GM19395 (cell line): ENCODE measurements at regions not wholly inside any gene's neighbourhood (a gene's known extent, or its start where the extent isn't known, plus 50 kb on each side); places are given as distances from the start of the nearest gene placed in this dataset.

Experiments
- ATAC-seq: cut with Tn5 transposase; IDR thresholded peaks from one replicate; pipeline ENCODE4 v1.9.1; 2021; ENCODE audit warnings: mild to moderate bottlenecking, moderate library complexity; ENCODE audit not compliant: unreplicated experiment

DNA sequence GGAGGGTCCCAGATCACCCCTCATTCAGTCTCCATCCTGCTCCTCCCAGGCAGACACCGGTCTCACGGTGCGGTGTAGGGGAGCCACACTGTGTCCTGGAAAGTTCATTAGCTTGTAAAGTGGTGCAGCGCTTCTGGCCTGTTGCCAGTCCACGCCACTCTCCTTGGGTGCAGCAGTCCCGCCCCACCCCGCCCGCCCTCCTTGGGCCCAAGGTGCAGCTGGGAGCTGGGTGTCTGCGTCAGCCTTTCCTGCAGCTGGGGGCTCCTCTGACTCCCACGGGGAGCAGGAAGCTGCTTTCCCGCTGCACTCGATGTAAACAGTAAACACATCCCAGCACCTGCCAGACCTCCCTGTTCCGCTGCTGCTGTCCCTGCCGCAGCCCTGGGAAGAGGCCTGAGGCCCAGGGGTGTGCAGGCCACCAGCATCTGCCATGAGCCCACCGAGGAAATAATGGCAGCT lies 53.8 kb upstream of the ASB18 start:
- ATAC-seq = no peak

DNA sequence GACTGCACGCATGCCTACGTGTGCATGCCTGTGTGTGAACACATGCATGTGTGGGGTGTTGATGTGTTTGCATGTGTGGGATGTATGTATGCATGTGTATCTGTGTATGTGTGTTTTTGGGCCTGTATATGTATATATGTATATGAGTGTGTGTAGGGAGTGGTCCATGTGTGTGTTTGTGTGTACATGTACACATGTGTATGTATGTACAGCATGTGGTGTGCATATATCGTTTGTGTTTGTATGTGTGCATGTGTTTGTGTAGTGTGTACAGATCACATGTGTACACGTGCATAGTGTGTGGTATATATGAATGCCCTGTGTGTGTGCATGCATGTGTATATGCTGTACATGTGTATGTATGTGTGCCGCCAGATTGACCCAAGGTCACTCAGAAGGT lies 54.2 kb upstream of the ASB18 start:
- no peak for ATAC-seq

DNA sequence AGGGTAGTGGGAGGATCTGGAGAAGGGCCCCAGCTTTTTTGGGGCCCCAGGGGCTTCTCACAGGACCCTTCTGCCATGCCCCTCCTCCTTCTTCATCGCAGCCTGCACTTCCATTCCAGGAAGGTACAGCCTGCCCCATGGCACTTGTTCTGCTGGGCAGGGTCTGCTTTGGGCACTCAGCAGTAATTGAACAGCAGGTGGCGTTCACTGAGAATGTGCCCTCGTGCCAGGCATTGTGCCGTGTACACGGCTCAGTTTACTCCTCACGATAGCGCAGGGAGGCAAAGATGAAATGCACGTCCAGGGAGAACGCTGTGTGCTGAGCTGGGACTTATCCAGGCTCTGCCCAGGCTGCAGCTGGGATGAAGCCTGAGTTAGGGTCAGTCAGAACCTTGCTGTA lies 54.8 kb upstream of the ASB18 start:
- no peak for ATAC-seq

DNA sequence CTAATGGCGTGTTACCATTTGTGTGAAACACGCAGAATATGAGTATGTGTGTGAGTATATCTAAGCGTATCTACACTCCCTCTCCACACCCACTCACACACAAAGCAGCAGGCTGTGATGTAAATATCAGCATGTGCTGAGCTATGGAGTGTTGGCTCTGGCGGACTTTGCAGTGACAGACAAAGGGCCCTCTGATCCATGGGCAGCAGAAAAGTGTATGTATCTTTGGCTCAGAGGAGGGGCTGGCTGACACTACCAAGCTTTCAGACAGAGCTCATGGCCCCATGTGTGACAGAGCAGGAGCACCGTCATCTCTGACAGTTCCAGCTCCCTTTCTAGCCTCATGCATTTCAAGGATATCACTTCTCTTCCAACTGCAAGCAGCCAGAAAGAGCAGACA lies 57.2 kb upstream of the ASB18 start:
- no peak for ATAC-seq

DNA sequence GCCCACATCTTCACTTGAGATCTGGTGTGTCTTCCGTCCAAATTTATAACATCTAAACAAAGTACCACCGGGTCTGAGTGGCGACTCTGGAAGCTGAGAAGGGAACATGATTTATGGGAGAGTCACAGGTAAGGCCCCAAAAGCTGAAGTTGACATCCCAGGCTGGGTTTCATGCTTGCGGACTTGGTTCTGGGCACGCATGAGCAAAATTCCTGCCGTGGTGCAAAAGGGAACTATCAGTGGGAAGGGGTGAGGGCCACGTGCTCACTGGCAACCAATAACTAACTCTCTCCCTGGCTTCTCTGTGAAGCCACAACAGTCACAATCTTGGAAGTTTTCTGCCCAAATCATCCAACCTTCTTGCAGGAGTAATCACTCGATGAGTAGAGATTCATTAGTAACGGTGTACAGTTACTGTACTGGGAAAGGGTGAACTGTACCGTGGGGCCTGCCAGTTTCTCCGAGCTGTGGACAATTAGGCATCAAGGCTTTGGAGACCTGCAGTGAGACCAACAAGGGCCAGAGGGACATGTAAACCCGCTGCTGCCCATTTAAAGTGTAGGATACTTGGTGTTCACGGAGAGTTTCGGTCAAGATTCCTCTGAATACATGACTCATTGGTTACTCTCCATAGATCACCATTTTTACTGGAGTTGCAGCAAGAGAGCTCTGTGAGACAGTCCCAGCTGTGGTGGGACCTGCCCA lies 69.4 kb upstream of the ASB18 start:
- no peak for ATAC-seq

DNA sequence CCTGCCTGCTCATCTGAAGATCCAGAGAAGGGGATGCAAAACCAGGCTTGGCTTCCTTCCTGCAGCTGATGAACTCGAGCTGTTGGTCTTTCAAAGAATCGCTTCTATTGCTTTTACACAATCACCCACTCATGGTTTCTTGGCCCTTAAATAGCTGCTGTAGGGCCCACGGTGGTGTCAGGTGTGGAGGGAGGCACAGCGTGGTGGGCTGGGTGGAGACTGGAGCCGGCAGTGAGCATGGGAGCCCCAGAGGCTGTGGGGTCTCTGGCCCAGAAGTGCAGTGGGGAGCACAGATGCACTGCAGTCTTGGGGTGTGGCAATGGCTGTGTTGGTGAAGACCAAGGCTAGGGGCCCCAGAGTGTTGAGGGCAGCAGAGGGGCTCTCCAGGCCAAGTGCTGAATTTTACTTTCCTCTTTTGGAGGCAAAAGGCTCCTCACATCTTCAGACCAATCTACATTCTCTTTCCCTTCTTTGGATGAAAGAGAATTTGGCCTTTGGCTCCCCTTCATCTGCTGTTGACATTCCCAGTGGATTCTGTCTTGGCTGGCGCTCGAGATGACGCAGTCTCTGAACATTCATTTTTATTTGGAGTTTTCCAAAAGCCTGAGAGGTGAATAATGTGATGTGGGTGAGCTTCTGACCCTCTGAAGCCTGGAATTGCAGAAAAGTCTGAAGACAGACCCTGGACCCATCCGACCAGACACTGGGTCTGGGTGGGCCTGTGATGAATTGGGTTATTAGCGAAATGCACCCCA lies 70.1 kb upstream of the ASB18 start:
- no peak for ATAC-seq

DNA sequence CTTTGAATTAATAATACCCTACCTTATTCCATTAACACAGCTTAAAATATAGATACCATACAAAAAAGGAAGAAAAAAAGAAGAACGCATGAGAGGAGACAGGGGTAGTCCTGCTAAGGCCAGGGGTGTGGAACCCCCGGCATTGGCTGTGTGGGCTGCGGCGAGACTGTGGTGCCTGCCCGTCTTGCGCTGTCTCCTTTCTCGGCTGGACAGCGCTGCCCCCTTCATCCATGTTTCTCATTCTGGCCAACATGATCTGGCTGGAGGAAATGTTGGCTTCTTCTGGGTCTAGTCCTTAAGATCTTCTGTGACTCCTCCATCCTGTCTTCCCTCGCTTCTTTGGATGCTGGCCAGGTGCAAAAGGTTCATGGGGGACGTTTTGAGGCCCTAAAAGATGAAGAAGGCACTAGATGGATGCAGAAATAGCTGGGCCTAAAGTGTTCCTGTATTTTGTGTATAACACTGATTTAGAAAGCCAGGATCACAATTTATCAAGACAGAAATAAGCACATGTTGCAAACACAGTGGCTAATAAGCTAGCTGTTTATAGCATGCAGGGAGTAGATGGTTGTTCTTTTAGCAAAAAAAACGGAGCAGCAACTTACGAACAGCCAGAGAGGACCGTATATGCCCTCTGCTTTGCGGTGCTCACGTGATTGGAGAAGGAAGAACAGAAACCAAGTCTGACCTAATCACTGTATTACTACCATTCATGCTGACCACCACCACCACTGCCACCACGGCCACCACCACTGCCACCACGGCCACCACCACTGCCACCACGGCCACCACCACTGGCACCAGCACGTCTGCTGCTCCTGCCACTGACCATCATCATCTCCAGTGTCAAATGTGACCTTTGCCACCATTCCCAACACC lies 71.7 kb upstream of the ASB18 start:
- ATAC-seq = no peak

DNA sequence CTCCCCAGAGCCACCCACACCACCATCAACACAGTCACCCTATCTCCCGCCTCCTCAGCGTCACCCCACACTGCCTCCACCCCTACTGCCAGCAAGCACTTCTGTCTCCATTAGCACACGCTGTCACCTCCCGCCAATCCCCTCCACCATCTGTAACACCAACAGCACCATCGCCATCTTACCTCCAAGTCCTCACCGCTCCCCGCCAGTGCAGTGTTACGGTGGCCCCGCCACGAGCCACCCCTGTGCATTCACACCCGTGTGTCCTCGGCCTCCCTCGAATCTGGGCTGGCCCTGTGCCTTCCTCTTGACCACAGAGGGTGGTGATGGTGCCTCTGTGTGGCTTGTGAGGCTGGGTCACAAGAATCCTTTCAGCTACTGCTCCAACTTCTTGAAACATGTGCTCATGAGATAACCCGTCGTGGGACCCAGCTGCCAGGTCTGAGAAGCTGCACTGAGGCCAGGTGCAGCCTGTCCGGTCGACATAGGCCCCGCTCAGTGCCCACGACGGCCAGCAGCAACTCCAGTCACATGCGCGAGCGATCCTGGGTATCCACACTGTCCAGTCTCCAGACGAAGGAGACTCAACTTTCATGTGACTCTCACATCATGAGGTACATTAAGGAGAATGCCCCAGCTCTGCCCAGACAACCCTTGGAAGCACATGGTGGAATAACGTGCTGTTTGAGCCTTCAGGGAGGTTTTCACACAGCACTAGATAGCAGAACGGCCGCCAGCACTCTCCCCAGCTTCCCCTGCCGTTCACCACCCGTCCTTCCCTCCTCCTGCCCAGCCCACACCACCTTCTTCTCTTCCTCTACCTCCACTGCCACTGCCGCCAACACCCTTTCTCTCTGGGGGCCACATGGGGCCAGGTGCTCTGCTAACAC lies 72.6 kb upstream of the ASB18 start:
- ATAC-seq = no peak

DNA sequence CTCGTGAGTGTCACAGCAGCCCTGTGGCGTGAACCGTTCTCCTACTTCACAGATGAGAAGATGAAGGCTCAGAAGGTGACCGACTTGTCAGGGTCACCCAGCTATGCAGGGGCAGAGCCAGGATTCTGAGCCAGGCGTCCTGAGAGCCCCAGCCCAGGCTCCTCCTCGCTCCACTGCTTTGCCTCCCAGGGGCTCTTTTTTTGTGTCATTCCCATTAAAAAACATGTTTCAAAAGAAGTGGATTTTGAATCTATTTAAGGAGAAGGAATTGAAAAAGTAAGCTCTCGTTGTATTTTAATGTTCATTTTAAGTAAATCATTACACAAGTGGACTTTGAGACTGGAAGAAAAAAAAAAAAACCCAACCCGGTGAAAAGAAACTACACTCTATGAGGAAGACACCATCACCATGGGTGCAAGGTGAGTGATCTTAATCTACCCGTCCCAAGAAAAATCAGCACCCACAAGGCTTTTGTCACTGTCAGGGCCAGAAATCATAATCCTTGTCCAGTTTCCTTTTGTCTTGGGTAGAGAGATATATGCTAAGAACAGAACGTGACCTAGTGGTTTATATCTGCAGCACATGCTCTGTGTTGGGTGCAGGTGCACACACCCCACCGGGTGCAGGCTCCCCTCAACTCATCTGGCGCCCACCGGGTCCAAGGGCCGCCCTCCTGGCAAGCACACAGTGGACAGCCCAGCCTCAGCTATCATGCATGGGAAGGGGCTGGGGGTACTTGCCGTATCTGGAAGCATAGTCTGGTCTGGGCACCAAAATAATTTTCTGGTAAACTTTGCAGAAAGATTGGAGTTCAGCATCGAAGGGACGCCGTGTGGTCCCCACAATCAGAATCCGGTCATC lies 73.5 kb upstream of the ASB18 start:
- no peak for ATAC-seq

DNA sequence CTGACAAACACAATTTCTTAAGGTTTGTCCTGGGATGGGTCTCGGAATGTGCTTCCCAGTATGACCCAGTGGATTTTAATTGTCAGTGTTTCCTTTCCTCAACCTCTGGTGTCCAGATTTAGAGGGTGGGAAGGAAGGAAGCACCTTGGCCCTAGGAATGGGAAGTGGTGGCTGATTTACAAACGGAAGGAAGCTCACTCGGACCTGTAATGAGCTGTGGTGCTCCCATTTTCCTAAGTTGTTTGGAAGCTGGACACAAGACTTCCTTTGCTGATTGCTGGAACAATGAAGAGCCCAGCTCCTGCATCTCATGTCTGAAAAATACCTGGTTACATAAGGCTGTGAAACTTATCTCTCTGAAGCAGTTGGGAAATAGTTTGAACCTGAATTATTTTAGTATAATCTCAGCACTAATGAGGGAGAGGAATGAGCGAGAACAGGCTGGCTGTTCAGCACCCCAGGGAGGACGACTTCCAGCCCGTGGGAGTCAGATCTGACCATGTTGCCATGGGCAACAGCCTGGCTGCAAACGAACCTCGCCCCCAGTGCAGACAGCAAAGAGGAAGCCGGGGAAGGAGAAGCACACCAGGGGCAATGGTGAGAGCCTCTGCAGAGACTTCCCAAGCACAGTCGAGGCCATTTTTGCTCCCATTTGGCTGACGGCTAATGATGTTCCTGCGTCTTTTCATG lies 74.4 kb upstream of the ASB18 start:
- ATAC-seq = no peak

DNA sequence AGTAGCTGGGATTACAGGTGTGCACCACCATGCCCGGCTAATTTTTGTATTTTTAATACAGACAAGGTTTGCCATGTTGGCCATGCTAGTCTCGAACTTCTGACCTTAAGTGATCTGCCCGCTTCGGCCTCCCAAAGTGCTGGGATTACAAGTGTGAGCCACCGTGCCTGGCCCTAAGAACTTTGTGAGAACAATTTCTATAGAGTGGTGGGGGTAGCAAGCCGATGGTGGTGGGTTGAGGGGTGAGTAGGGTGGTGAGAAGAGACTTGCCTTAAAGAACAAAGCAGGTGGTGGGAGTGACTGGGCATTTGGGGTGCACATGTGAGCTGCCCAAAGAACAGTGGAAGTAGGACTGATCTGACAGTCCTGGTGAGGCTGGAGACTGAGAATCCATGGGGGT lies 76.0 kb upstream of the ASB18 start:
- no peak for ATAC-seq

DNA sequence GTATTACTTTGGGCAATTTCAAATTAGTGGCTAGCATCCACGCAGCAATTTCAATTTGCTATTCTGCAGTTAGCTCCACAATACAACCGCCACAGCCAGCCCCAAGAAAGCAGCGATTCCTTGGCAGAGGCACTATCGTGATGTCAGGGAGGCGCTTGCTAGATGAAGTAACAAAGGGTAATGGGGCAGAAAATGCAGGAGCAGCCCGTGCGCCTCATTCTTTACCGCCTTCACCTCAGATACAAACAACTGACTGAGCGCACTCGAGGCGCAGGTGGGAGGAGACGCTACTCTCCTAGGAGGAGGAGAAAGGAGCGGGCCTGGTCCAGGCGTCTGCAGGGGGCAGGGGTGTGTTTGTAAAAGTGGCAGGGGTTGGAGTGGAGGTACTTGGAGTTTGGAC lies 76.9 kb upstream of the ASB18 start:
- ATAC-seq = no peak

DNA sequence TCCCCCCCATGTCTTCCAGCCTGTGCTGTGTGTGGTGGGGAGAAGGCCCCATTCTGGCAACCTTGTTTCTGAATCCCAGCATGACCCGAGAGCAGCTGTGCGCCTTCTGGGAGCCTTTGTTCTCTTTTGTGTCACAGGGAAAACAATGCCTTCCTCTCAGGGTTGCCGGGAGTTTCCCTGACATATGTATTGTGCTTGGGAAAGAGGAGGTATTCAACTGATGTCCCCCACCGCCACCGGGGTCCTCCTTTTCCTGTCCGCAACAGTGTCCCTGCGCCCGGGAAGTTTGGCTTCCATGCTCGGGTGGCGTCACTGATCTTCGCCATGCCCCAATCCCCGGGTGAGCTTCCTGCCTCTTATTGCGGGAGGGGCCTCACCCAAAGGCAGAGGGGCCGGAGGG lies 77.5 kb upstream of the ASB18 start:
- no peak for ATAC-seq

DNA sequence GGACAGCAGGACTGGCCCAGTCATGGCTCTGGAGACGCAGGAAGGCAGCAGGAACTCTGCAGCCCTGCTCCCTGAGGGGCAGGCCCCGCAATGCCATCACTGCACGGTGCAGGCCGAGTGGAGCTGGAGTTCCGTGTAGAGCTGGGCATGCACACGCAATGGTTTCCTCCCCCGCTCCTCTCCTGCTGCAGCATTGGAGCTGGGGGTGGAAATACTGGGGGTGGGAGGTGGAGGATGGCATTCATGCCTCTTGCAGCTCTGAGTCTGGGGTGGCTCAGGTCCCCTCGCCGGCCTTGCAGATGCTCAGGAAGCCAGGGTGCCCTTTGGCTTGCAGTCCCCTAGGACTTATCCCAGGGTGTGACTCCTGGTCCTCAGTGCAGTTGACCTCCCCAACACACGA lies 78.3 kb upstream of the ASB18 start:
- no peak for ATAC-seq

DNA sequence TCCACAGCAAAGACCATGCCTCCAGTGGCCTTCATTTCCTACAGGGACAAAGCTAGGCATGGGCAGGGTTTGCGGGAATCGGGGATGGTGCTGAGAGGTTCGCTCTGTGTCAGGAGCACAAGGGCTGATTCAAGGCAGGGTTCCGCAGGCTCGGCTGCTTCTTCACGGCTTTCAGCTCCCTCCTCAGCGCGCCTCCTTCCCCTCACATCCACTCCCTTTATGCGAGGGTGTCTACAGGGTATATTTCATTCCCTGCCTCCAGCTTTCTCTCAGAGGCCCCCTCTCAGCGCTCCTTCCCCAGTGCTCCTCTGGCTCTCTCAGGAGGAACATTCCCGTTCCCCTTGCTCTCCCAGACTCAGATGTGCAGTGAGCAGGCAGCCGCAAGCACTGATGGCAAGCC lies 78.7 kb upstream of the ASB18 start:
- ATAC-seq = no peak

DNA sequence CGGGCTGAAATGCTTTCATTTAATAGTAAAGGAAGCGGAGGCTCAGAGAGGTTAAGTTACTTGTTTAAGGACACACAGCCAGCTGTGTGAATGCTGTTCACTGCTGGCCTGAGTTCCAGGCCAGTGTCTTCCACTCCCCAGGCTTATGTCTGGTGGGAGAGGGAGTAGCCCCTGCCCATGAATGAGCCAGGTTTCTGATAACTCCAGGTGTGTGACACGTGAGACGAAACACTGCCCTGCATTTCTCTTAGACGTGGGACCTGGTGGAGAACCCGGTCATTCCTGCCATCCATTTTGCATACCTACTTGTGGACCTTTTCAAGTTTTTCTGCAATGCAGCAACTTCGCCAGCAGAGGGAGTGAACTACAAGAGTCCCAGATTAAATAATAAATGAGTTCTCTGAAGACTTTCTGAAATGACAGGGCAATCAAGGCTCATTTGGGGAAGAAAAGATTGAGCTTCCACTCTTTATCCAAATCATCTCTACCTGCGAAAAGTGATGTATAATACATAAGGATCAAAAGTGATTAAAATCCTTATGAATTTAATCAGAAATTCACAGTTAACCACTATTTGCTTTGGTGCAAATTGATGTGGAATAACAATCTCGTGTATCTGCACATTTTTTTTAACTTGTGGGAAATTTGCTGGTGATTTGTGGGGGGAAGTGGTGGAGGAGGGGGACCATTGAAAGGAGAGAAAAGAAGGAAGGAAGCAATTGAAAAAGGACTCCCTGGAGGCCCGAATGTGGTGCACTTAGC lies 79.4 kb upstream of the ASB18 start:
- ATAC-seq = no peak

DNA sequence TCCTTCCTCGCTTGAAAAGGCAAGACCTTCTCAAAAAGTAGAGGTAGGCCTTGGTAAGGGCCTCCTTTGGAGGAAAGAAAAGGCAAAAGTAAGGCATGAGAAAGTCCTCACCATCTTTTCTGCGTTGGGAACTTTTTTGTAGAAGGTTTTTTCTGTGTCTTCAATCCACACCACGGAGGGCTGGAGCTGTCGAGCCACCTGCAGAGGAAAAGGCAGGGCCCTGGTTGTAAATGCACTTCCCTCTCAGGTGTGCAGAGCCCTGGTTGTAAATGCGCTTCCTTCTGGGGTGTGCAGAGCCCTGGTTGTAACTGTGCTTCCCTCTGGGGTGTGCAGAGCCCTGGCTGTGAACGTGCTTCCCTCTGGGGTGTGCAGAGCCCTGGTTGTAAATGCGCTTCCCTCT lies 80.2 kb upstream of the ASB18 start:
- no peak for ATAC-seq

DNA sequence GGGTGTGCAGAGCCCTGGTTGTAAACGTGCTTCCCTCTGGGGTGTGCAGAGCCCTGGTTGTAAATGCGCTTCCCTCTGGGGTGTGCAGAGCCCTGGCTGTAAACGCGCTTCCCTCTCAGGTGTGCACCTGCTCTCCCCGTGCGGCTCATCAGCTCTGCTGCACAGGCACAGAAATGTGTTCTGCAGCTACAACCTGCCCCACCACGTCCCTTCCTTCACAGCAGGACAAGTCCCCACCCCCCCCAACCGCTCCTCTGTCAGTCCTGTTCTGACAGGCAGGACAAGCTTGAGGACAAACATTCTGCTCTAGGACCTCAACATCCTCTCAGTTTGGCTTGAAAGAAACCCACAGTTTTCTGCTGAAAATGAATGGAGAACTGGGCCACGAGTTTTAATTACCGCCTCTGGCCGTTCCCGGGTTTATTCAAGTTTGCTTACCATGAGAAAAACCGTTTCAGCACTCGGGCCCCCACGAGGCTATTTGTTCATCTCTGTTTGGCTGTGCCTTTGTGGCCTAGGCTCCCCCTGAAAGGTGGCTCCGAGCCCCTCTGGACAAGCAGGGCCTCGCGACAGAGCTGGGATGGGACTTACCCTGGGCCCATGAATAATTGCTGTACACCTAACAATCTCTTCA lies 81.0 kb upstream of the ASB18 start:
- ATAC-seq = no peak
